ENCODE measurements at regions not wholly inside any gene's neighbourhood (a gene's known extent, or its start where the extent isn't known, plus 50 kb on each side); places are given as distances from the start of the nearest gene placed in this dataset.

DNA sequence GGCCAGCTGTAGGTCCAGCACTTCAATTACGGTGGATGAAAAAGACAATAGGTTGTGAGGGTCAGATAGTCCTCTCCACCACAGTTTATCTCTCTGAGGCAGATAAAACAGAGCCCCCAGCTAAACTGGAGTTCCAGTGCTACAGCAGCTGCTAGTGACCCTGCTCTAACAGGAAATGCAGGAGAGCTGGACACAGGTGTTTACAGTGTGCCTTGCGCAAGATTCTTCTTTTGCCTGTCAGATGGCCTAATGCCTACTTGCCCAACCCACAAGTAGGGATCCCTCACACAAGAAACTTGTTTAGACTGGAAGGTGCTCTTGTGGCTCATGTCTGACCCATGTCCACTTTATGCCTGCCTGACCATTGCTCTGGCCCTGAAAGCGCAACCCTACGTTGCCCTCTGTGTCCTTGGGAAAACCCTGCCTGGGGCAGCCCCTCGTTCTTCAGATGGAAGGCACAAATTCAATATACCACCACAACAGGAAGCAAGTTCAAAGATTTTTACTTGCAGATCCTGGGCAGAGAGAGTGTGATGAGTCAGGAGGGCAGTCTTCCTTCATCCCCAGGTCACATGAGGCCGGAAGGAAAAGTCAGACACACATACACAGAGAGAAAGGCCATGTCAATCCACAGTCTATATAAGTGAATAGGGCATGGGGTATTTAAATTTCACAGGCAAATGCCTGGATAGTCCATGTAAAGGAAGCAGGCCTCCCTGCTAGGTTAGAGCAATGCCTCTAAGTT is 105.1 kb upstream of the ADGRL3 start:
- TF ChIP-seq TAF1 (IDR thresholded peaks at IDR 0.05; ENCODE audit: borderline replicate concordance, insufficient read depth, low read length) (no peak), SIN3A (IDR thresholded peaks at IDR 0.05; ENCODE audit: borderline replicate concordance, insufficient read depth, low read length) (no peak), POLR2AphosphoS5 (IDR thresholded peaks at IDR 0.05; ENCODE audit: low read depth, low read length) (no peak), FOXP2 (optimal IDR thresholded peaks at IDR 0.05; ENCODE audit: borderline replicate concordance, extremely low read depth, extremely low read length, insufficient read depth) (no peak)
- TF ChIP-seq, protein P1, sequence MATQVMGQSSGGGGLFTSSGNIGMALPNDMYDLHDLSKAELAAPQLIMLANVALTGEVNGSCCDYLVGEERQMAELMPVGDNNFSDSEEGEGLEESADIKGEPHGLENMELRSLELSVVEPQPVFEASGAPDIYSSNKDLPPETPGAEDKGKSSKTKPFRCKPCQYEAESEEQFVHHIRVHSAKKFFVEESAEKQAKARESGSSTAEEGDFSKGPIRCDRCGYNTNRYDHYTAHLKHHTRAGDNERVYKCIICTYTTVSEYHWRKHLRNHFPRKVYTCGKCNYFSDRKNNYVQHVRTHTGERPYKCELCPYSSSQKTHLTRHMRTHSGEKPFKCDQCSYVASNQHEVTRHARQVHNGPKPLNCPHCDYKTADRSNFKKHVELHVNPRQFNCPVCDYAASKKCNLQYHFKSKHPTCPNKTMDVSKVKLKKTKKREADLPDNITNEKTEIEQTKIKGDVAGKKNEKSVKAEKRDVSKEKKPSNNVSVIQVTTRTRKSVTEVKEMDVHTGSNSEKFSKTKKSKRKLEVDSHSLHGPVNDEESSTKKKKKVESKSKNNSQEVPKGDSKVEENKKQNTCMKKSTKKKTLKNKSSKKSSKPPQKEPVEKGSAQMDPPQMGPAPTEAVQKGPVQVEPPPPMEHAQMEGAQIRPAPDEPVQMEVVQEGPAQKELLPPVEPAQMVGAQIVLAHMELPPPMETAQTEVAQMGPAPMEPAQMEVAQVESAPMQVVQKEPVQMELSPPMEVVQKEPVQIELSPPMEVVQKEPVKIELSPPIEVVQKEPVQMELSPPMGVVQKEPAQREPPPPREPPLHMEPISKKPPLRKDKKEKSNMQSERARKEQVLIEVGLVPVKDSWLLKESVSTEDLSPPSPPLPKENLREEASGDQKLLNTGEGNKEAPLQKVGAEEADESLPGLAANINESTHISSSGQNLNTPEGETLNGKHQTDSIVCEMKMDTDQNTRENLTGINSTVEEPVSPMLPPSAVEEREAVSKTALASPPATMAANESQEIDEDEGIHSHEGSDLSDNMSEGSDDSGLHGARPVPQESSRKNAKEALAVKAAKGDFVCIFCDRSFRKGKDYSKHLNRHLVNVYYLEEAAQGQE (IDR thresholded peaks at IDR 0.05; ENCODE audit: insufficient read depth in 1 of 2, low read depth in 2 of 2, low read length in 2 of 2) = no peak

DNA sequence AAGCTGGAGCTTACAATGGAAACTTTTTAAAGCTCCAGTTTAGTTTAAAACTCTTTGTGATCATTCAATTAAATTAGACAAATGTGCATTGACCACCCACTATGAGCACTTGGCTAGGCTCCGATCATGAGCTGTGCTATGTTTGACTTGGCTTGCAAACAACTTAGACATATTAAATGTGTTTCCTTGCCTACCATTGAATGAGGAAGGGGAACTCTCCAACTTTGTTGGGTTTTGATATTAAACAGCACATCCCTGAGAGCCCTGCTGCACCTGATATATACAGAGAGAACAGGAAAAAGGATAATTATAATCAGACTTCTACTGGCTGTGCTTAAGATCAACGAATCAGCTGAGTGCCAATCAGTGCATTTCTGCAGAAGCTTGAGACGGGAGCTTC is 71.4 kb upstream of the ADGRL3 start:
- TF ChIP-seq, protein P1 (IDR thresholded peaks at IDR 0.05; ENCODE audit: insufficient read depth in 1 of 2, low read depth in 2 of 2, low read length in 2 of 2) = no peak
- TF ChIP-seq TAF1 (IDR thresholded peaks at IDR 0.05; ENCODE audit: borderline replicate concordance, insufficient read depth, low read length) = no peak
- TF ChIP-seq FOXP2 (optimal IDR thresholded peaks at IDR 0.05; ENCODE audit: borderline replicate concordance, extremely low read depth, extremely low read length, insufficient read depth) = no peak
- no peak for TF ChIP-seq SIN3A (IDR thresholded peaks at IDR 0.05; ENCODE audit: borderline replicate concordance, insufficient read depth, low read length)
- TF ChIP-seq POLR2AphosphoS5 (IDR thresholded peaks at IDR 0.05; ENCODE audit: low read depth, low read length) = no peak

DNA sequence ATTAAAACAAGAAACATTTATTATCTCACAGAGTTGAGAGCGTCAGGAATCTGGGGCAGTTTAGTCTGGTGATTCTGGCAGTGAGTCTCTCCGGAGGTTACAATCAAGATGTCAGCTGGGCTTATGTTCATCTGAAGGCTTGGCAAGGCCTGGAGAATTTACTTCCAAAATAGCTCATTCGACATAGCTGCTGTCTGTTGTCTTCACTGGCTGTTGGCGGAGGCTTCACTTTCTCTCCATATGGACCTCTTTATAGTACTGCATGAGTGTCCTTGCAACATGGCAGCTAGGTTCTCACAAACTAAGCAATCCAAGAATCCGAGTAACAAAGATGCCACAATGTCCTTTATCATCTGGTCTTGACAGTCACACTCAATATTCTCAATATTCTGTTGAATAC is 70.2 kb upstream of the ADGRL3 start:
- TF ChIP-seq, protein P1 (IDR thresholded peaks at IDR 0.05; ENCODE audit: insufficient read depth in 1 of 2, low read depth in 2 of 2, low read length in 2 of 2) = no peak
- TF ChIP-seq TAF1 (IDR thresholded peaks at IDR 0.05; ENCODE audit: borderline replicate concordance, insufficient read depth, low read length) = no peak
- TF ChIP-seq FOXP2 (optimal IDR thresholded peaks at IDR 0.05; ENCODE audit: borderline replicate concordance, extremely low read depth, extremely low read length, insufficient read depth) = no peak
- TF ChIP-seq POLR2AphosphoS5 (IDR thresholded peaks at IDR 0.05; ENCODE audit: low read depth, low read length) = no peak
- TF ChIP-seq SIN3A (IDR thresholded peaks at IDR 0.05; ENCODE audit: borderline replicate concordance, insufficient read depth, low read length) = no peak

DNA sequence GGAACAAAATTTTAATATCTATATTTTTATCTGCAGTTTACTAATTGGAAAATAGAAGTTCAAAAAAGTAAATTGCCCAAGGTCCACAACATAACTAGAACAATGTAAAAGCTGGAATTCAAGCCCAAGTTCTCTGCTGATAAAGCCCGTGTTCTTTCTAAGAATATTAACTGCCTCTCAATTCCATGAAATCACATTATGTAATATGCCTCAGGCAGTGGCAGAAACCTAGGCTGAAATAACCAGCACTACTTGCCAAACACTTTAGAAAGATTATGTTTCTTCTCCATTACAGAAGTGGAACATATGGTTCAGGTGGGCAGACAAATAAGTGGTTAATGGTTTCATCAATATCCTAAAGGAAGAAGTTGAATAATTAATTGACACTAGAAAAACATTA is 56.7 kb upstream of the ADGRL3 start:
- TF ChIP-seq POLR2AphosphoS5 (IDR thresholded peaks at IDR 0.05; ENCODE audit: low read depth, low read length) (no peak), TAF1 (IDR thresholded peaks at IDR 0.05; ENCODE audit: borderline replicate concordance, insufficient read depth, low read length) (no peak), FOXP2 (optimal IDR thresholded peaks at IDR 0.05; ENCODE audit: borderline replicate concordance, extremely low read depth, extremely low read length, insufficient read depth) (no peak), SIN3A (IDR thresholded peaks at IDR 0.05; ENCODE audit: borderline replicate concordance, insufficient read depth, low read length) (no peak)
- TF ChIP-seq, protein P1 (IDR thresholded peaks at IDR 0.05; ENCODE audit: insufficient read depth in 1 of 2, low read depth in 2 of 2, low read length in 2 of 2) = no peak

All from PFSK-1 (cell line).